ENCODE measurements at regions not wholly inside any gene's neighbourhood (a gene's known extent, or its start where the extent isn't known, plus 50 kb on each side); places are given as distances from the start of the nearest gene placed in this dataset.
A peak's percentile ranks its signal among the peaks of the same experiment; 100 is the strongest.

GRCh38 chr6:150651808-150652470, 52.3 kb downstream of the PLEKHG1 start:
- DNase-seq, result no peak
- H3K27me3 ChIP-seq, result no peaks in the 10 kb centered on the region
- no peaks in the 10 kb centered on the region for H3K36me3 ChIP-seq
- no peaks in the 10 kb centered on the region for H3K4me1 ChIP-seq
- peak overlapping the region; percentile 67 for H3K27ac ChIP-seq
- H3K9ac ChIP-seq (ENCODE audit: low read depth in 2 of 2, low read length in 2 of 2), result no peak overlapping the region
- intact Hi-C loops (cut with DNase I), result no loop called here
- H3K4me3 ChIP-seq, result no peak overlapping the region
- H3K9me3 ChIP-seq, result no peaks in the 10 kb centered on the region
- TF ChIP-seq CTCF (IDR thresholded peaks at IDR 0.05), result no peak

GRCh38 chr6:150652848-150653613, 53.3 kb downstream of the PLEKHG1 start:
- Histone ChIP-seq H3K36me3 (no peaks in the 10 kb centered on the region), H3K4me3 (no peak overlapping the region), H3K9me3 (no peaks in the 10 kb centered on the region), H3K4me1 (no peaks in the 10 kb centered on the region), H3K9ac (ENCODE audit: low read depth in 2 of 2, low read length in 2 of 2) (no peak overlapping the region), H3K27ac (peak overlapping the region; percentile 67), H3K27me3 (no peaks in the 10 kb centered on the region)
- TF ChIP-seq CTCF (IDR thresholded peaks at IDR 0.05), result no peak
- peak; percentile 75 for DNase-seq
- intact Hi-C loops (cut with DNase I), result no loop called here

- Histone ChIP-seq H3K27ac (no peak overlapping the region), H3K9me3 (no peaks in the 10 kb centered on the region), H3K9ac (ENCODE audit: low read depth in 2 of 2, low read length in 2 of 2) (no peak overlapping the region), H3K27me3 (no peaks in the 10 kb centered on the region), H3K4me3 (no peak overlapping the region), H3K4me1 (no peaks in the 10 kb centered on the region), H3K36me3 (no peaks in the 10 kb centered on the region)
- intact Hi-C loops (cut with DNase I), result no loop called here
- no peak for TF ChIP-seq CTCF (IDR thresholded peaks at IDR 0.05)
- no peak for DNase-seq
Measured at GRCh38 chr6:150654608-150655007, 54.9 kb downstream of the PLEKHG1 start.

GRCh38 chr6:150656156-150656555, 56.5 kb downstream of the PLEKHG1 start:
- Histone ChIP-seq H3K9ac (ENCODE audit: low read depth in 2 of 2, low read length in 2 of 2) (no peak overlapping the region), H3K36me3 (no peaks in the 10 kb centered on the region)
- DNase-seq, result no peak

GRCh38 chr6:150658421-150658820, 58.7 kb downstream of the PLEKHG1 start:
- H3K4me3 ChIP-seq, result no peak overlapping the region
- H3K27ac ChIP-seq, result no peak overlapping the region
- H3K9me3 ChIP-seq, result no peaks in the 10 kb centered on the region
- H3K36me3 ChIP-seq, result no peaks in the 10 kb centered on the region
- DNase-seq, result no peak
- no peaks in the 10 kb centered on the region for H3K27me3 ChIP-seq
- no peak for TF ChIP-seq CTCF (IDR thresholded peaks at IDR 0.05)
- no peaks in the 10 kb centered on the region for H3K4me1 ChIP-seq
- intact Hi-C loops (cut with DNase I), result no loop called here
- no peak overlapping the region for H3K9ac ChIP-seq (ENCODE audit: low read depth in 2 of 2, low read length in 2 of 2)

More at GRCh38 chr6:150656156-150656555, 56.5 kb downstream of the PLEKHG1 start:
- Histone ChIP-seq H3K4me1 (no peaks in the 10 kb centered on the region), H3K9me3 (no peaks in the 10 kb centered on the region), H3K27me3 (no peaks in the 10 kb centered on the region), H3K4me3 (no peak overlapping the region), H3K27ac (no peak overlapping the region)
- no peak for TF ChIP-seq CTCF (IDR thresholded peaks at IDR 0.05)
- intact Hi-C loops (cut with DNase I), result no loop called here

Measured in colonic mucosa (tissue), 4 donors.